ENCODE measurements at regions not wholly inside any gene's neighbourhood (a gene's known extent, or its start where the extent isn't known, plus 50 kb on each side); places are given as distances from the start of the nearest gene placed in this dataset.

DNA sequence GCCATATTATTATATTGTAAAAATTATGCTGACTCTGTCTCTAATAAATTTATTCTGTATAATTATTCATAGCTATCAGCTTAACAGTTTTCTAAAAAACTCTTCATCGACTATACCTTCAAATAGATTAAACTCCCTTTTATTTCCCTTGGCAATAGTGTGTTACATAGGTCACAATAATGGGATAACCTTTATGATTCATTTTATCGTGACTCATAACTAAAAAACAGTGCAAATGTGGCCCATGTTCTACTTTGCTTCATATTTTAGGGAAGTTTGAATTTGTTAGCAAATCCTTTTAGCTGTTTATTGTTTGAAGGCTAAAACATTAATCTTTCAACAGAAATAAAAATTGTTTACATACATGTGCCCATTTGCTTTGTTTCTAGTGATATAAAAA is 783.2 kb upstream of the CDH2 start:
- no peak for TF ChIP-seq EZH2 (IDR thresholded peaks at IDR 0.05; ENCODE audit: low read length)
- TF ChIP-seq, protein P1, sequence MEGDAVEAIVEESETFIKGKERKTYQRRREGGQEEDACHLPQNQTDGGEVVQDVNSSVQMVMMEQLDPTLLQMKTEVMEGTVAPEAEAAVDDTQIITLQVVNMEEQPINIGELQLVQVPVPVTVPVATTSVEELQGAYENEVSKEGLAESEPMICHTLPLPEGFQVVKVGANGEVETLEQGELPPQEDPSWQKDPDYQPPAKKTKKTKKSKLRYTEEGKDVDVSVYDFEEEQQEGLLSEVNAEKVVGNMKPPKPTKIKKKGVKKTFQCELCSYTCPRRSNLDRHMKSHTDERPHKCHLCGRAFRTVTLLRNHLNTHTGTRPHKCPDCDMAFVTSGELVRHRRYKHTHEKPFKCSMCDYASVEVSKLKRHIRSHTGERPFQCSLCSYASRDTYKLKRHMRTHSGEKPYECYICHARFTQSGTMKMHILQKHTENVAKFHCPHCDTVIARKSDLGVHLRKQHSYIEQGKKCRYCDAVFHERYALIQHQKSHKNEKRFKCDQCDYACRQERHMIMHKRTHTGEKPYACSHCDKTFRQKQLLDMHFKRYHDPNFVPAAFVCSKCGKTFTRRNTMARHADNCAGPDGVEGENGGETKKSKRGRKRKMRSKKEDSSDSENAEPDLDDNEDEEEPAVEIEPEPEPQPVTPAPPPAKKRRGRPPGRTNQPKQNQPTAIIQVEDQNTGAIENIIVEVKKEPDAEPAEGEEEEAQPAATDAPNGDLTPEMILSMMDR (optimal IDR thresholded peaks at IDR 0.05 in 1 of 3, IDR thresholded peaks at IDR 0.05 in 1 of 3, conservative IDR thresholded peaks at IDR 0.05 in 1 of 3; ENCODE audit: extremely low read depth in 1 of 3, insufficient read depth in 2 of 3, low read length in 3 of 3), result no peak

Measured in keratinocyte (primary cell).